GM12878 (cell line): ENCODE measurements at regions not wholly inside any gene's neighbourhood (a gene's known extent, or its start where the extent isn't known, plus 50 kb on each side); places are given as distances from the start of the nearest gene placed in this dataset.

Source experiments
- ATAC-seq: fragments of 200-7000 bp; cut with Tn5 transposase; 3 replicates; pipeline ENCODE4 v1.9.1; 2020; ENCODE audit warnings: mild to moderate bottlenecking, moderate library complexity
- BruUV-seq: library from RNA; stranded (reverse); fragments of 400-500 nt; replicated peaks from 2 replicates; lab custom pipeline; 2021; lab: Mats Ljungman, UMichigan
- CTCF ChIA-PET: fragments of 300-600 bp; sonication (Branson Sonifier 250); formaldehyde crosslinking; extraction: SDS; loops from one replicate; lab custom pipeline; 2021; ENCODE audit warnings: inconsistent platforms; lab: Yijun Ruan, JAX
- POLR2A ChIA-PET: fragments of 350-600 bp; formaldehyde crosslinking; extraction: SDS; loops from one replicate; lab custom pipeline; 2021; ENCODE audit warnings: inconsistent platforms; lab: Charles Lee
- RAD21 ChIA-PET: fragments of 300-600 bp; sonication (Branson Sonifier 250); formaldehyde crosslinking; loops from one replicate; lab custom pipeline; 2023; ENCODE audit warnings: antibody characterized with exemption; ENCODE audit not compliant: unreplicated experiment; lab: Charles Lee
- SMC1A ChIA-PET: fragments of 300-600 bp; sonication (Branson Sonifier 250); formaldehyde crosslinking; loops from one replicate; lab custom pipeline; 2023; ENCODE audit not compliant: unreplicated experiment, uncharacterized antibody; lab: Charles Lee
- DNase-seq: peaks from one replicate; pipeline ENCODE4 v3.0.0-alpha.2; 2011; ENCODE audit warnings: low read depth, low spot score
- FAIRE-seq: peaks from 3 replicates; lab custom pipeline; 2011; peaks lifted over from hg19 to GRCh38; lab: Jason Lieb, UNC
- H2AFZ ChIP-seq: 2 replicates; pipeline ENCODE4 v1.6.0; 2011; ENCODE audit warnings: low read depth, low read length, control low read depth; ENCODE audit not compliant: control insufficient read depth
- H3K27ac ChIP-seq: 2 replicates; pipeline ENCODE4 v1.5.1; 2011; ENCODE audit warnings: control low read depth; ENCODE audit not compliant: control insufficient read depth, insufficient read depth
- H3K27me3 ChIP-seq, 2 experiments: replicated peaks in 1 of 2; 2 replicates each; pipeline versions ENCODE4 v1.6.0 to v1.6.1; 2011; ENCODE audit warnings: low read length in 1 of 2; ENCODE audit not compliant: control insufficient read depth in 2 of 2, insufficient read depth in 2 of 2
- H3K36me3 ChIP-seq, 2 experiments: 2 replicates each; pipeline ENCODE4 v1.5.1; 2011; ENCODE audit warnings: low read length in 1 of 2; ENCODE audit not compliant: control insufficient read depth in 2 of 2, insufficient read depth in 2 of 2
- H3K4me1 ChIP-seq: 2 replicates; pipeline ENCODE4 v1.6.1; 2011; ENCODE audit warnings: mild to moderate bottlenecking, low read length, moderate library complexity, mixed read lengths; ENCODE audit not compliant: control insufficient read depth, insufficient read depth
- H3K4me2 ChIP-seq: 2 replicates; pipeline ENCODE4 v1.6.0; 2011; ENCODE audit warnings: control low read depth; ENCODE audit not compliant: control insufficient read depth, insufficient read depth
- H3K4me3 ChIP-seq: fragments of 200-600 bp; sonication (generic); 2 replicates; pipeline ENCODE4 v1.5.1; 2016
- H3K79me2 ChIP-seq: 2 replicates; pipeline ENCODE4 v1.6.0; 2011; ENCODE audit warnings: low read length; ENCODE audit not compliant: control insufficient read depth, insufficient read depth
- H3K9ac ChIP-seq: 2 replicates; pipeline ENCODE4 v1.8.0; 2011; ENCODE audit warnings: low read length, control low read depth, mixed read lengths; ENCODE audit not compliant: control insufficient read depth, insufficient read depth
- H3K9me3 ChIP-seq: replicated peaks from 3 replicates; pipeline ENCODE4 v1.5.1; 2011; ENCODE audit warnings: mild to moderate bottlenecking, low read length; ENCODE audit not compliant: control insufficient read depth, insufficient read depth
- H4K20me1 ChIP-seq: 2 replicates; pipeline ENCODE4 v1.6.0; 2011; ENCODE audit not compliant: control insufficient read depth, insufficient read depth
- BACH1 ChIP-seq: fragments of 450-650 bp; IDR thresholded peaks from 2 replicates; pipeline ENCODE4 v1.6.1; 2017; ENCODE audit warnings: mild to moderate bottlenecking, borderline replicate concordance
- BCL11A ChIP-seq: IDR thresholded peaks from 2 replicates; pipeline ENCODE4 v1.6.1; 2011; ENCODE audit warnings: low read depth, low read length
- CBFB ChIP-seq: IDR thresholded peaks from 2 replicates; pipeline ENCODE4 v1.6.1; 2016; ENCODE audit warnings: antibody characterized with exemption, low read depth
- ELK1 ChIP-seq: IDR thresholded peaks from 2 replicates; pipeline ENCODE4 v1.6.1; 2012; ENCODE audit warnings: low read depth, low read length, improper control_type of control experiment
- ETV6 ChIP-seq, 2 experiments: fragments of 450-650 bp in 1 of 2; IDR thresholded peaks in 1 of 2; conservative IDR thresholded peaks in 1 of 2; 2 replicates each; pipeline ENCODE4 v1.6.1; 2014; ENCODE audit warnings: antibody characterized with exemption in 1 of 2, borderline replicate concordance in 1 of 2, low read depth in 1 of 2, mild to moderate bottlenecking in 1 of 2, moderate library complexity in 1 of 2
- HDAC6 ChIP-seq: fragments of 200-600 bp; sonication (generic); IDR thresholded peaks from one replicate; pipeline ENCODE4 v1.8.0; 2017; ENCODE audit warnings: antibody characterized with exemption; ENCODE audit not compliant: unreplicated experiment
- HDGF ChIP-seq: fragments of 450-650 bp; IDR thresholded peaks from 2 replicates; pipeline ENCODE4 v1.6.1; 2016; ENCODE audit warnings: antibody characterized with exemption
- KDM1A ChIP-seq: fragments of 200-600 bp; sonication (generic); IDR thresholded peaks from 2 replicates; pipeline ENCODE4 v1.6.1; 2016; ENCODE audit warnings: borderline replicate concordance
- MEF2A ChIP-seq: IDR thresholded peaks from 2 replicates; pipeline ENCODE4 v1.6.1; 2011; ENCODE audit warnings: low read depth, mild to moderate bottlenecking, low read length, moderate library complexity; ENCODE audit not compliant: insufficient read depth
- PAX8 ChIP-seq: fragments of 450-650 bp; IDR thresholded peaks from 2 replicates; pipeline ENCODE4 v1.6.1; 2017; ENCODE audit warnings: mild to moderate bottlenecking, moderate library complexity
- POLR2AphosphoS2 ChIP-seq: IDR thresholded peaks from 2 replicates; pipeline ENCODE4 v1.6.1; 2011; ENCODE audit warnings: low read depth, mild to moderate bottlenecking, low read length, improper control_type of control experiment, moderate library complexity
- RB1 ChIP-seq: fragments of 450-650 bp; formaldehyde crosslinking; IDR thresholded peaks from 2 replicates; pipeline ENCODE4 v1.6.1; 2017; ENCODE audit warnings: mild to moderate bottlenecking, borderline replicate concordance
- RFX5 ChIP-seq: IDR thresholded peaks from 2 replicates; pipeline ENCODE4 v1.6.1; 2011; ENCODE audit warnings: low read depth, low read length, improper control_type of control experiment
- SIX5 ChIP-seq: IDR thresholded peaks from 2 replicates; pipeline ENCODE4 v1.6.1; 2011; ENCODE audit warnings: mild to moderate bottlenecking, low read depth, low read length, moderate library complexity; ENCODE audit not compliant: severe bottlenecking
- ZZZ3 ChIP-seq: IDR thresholded peaks from 2 replicates; pipeline ENCODE4 v1.6.1; 2011; ENCODE audit warnings: low read depth; ENCODE audit not compliant: control insufficient read depth, insufficient read length
- WGBS: methylation state at CpG from one replicate; pipeline ENCODE4 v1.1.6; 2016; ENCODE audit warnings: low lambda C conversion rate; ENCODE audit not compliant: insufficient replicate concordance, insufficient coverage; ENCODE audit errors: missing lambda C conversion rate; 5-methylcytosine and 5-hydroxymethylcytosine counted together
- in situ Hi-C: fragments of 300-500 bp; cut with MboI; formaldehyde crosslinking; loops from 9 replicates; pipeline ENCODE4 v1.14.3; 2018; ENCODE audit warnings: mixed read lengths
- intact Hi-C: fragments of 100-400 bp; cut with micrococcal nuclease; formaldehyde crosslinking; loops from one replicate; pipeline ENCODE4 v1.14.2; 2022; ENCODE audit not compliant: unreplicated experiment
- TF ChIP-seq, protein P1 (sequence below): fragments of 450-650 bp; IDR thresholded peaks from 2 replicates; pipeline ENCODE4 v1.6.1; 2017; ENCODE audit warnings: low read depth, mild to moderate bottlenecking, moderate library complexity
- TF ChIP-seq, protein P2 (sequence below): fragments of 450-650 bp; IDR thresholded peaks from 2 replicates; pipeline ENCODE4 v1.6.1; 2016; ENCODE audit warnings: mild to moderate bottlenecking, moderate library complexity, borderline replicate concordance
- TF ChIP-seq, protein P3 (sequence below): IDR thresholded peaks from 2 replicates; pipeline ENCODE4 v1.6.1; 2012; ENCODE audit warnings: low read depth, low read length, improper control_type of control experiment

DNA sequence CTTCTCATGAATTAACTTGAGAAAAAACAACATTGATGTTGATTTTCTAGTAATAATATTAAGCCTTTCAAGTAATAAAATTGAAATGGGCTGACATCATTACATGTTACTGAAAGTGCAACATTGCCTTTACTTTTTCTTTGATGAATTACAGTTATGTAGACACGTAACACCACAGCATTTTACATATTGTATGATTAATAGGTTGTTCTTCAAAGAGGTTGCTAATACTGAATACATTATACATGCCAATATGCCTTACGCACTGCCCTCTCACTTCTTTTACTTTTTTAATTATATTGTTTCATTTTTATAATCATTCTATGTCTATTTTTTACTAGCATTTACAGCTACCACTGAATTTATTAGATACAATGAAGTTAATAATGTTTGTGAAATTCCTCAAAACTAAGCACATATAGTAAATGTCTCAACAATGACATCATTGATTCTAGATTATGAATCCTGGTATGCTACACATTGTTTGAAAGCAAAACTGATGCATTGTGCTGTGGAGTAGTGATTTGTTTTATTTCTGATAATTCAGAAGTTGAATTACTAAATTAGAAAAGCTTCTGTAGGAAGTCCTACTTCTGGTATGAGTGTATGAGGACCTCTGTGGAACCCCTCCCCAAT, 464.4 kb upstream of the IZUMO3 start:
- intact Hi-C loops: no loop called here

More for the DNA sequence above, 464.4 kb upstream of the IZUMO3 start:
- SMC1A ChIA-PET: no interaction called here
- DNase-seq (no peak), FAIRE-seq (no peak), ATAC-seq (no peak)
- BruUV-seq: no TSS peak
- Histone ChIP-seq H3K9ac (no peak overlapping the region), H3K36me3 (no peaks in the 10 kb centered on the region), H2AFZ (no peak overlapping the region), H3K9me3 (no peaks in the 10 kb centered on the region), H3K79me2 (no peaks in the 10 kb centered on the region), H4K20me1 (no peaks in the 10 kb centered on the region), H3K27ac (no peak overlapping the region), H3K4me1 (no peaks in the 10 kb centered on the region), H3K4me3 (no peak overlapping the region), H3K4me2 (no peak overlapping the region), H3K27me3 (no peaks in the 10 kb centered on the region)
- RAD21 ChIA-PET: no interaction called here
- CTCF ChIA-PET: interaction anchor here (0.7 kb wide), 1 partner anchor 334 kb away, joined by 3 read pairs; no protein-coding TSS in a partner anchor
- WGBS: 41% methylated on average over 2 of the region's 2 CpGs
- in situ Hi-C loops: no loop called here
- TF ChIP-seq, protein P1, sequence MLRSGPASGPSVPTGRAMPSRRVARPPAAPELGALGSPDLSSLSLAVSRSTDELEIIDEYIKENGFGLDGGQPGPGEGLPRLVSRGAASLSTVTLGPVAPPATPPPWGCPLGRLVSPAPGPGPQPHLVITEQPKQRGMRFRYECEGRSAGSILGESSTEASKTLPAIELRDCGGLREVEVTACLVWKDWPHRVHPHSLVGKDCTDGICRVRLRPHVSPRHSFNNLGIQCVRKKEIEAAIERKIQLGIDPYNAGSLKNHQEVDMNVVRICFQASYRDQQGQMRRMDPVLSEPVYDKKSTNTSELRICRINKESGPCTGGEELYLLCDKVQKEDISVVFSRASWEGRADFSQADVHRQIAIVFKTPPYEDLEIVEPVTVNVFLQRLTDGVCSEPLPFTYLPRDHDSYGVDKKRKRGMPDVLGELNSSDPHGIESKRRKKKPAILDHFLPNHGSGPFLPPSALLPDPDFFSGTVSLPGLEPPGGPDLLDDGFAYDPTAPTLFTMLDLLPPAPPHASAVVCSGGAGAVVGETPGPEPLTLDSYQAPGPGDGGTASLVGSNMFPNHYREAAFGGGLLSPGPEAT: no peak
- TF ChIP-seq HDAC6 (no peak), KDM1A (no peak), PAX8 (no peak), CBFB (no peak), BACH1 (no peak), ZZZ3 (no peak), ETV6 (conservative IDR thresholded peaks at IDR 0.05 in 1 of 2, IDR thresholded peaks at IDR 0.05 in 1 of 2; ENCODE audit: borderline replicate concordance in 1 of 2, low read depth in 1 of 2) (no peak), ELK1 (no peak), POLR2AphosphoS2 (no peak), RB1 (no peak), BCL11A (no peak), RFX5 (no peak), SIX5 (no peak), HDGF (no peak), MEF2A (no peak)
- TF ChIP-seq, protein P2, sequence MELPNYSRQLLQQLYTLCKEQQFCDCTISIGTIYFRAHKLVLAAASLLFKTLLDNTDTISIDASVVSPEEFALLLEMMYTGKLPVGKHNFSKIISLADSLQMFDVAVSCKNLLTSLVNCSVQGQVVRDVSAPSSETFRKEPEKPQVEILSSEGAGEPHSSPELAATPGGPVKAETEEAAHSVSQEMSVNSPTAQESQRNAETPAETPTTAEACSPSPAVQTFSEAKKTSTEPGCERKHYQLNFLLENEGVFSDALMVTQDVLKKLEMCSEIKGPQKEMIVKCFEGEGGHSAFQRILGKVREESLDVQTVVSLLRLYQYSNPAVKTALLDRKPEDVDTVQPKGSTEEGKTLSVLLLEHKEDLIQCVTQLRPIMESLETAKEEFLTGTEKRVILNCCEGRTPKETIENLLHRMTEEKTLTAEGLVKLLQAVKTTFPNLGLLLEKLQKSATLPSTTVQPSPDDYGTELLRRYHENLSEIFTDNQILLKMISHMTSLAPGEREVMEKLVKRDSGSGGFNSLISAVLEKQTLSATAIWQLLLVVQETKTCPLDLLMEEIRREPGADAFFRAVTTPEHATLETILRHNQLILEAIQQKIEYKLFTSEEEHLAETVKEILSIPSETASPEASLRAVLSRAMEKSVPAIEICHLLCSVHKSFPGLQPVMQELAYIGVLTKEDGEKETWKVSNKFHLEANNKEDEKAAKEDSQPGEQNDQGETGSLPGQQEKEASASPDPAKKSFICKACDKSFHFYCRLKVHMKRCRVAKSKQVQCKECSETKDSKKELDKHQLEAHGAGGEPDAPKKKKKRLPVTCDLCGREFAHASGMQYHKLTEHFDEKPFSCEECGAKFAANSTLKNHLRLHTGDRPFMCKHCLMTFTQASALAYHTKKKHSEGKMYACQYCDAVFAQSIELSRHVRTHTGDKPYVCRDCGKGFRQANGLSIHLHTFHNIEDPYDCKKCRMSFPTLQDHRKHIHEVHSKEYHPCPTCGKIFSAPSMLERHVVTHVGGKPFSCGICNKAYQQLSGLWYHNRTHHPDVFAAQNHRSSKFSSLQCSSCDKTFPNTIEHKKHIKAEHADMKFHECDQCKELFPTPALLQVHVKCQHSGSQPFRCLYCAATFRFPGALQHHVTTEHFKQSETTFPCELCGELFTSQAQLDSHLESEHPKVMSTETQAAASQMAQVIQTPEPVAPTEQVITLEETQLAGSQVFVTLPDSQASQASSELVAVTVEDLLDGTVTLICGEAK: no peak
- TF ChIP-seq, protein P3, sequence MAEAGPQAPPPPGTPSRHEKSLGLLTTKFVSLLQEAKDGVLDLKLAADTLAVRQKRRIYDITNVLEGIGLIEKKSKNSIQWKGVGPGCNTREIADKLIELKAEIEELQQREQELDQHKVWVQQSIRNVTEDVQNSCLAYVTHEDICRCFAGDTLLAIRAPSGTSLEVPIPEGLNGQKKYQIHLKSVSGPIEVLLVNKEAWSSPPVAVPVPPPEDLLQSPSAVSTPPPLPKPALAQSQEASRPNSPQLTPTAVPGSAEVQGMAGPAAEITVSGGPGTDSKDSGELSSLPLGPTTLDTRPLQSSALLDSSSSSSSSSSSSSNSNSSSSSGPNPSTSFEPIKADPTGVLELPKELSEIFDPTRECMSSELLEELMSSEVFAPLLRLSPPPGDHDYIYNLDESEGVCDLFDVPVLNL: no peak
- POLR2A ChIA-PET: no interaction called here
